ENCODE measurements at regions not wholly inside any gene's neighbourhood (a gene's known extent, or its start where the extent isn't known, plus 50 kb on each side); places are given as distances from the start of the nearest gene placed in this dataset.
A peak's percentile ranks its signal among the peaks of the same experiment; 100 is the strongest.
"Not testable (repeated sequence)": the region's sequence is repeated elsewhere in the genome, so short reads cannot be mapped to it uniquely, and the experiment has no call there.

- not testable (repeated sequence) for DNase-seq (ENCODE audit: low read depth)
Observed at GRCh38 chr1:143905214-143906179, 66.3 kb downstream of the FAM72C start.

GRCh38 chr1:143904622-143904979 is 67.2 kb downstream of the FAM72C start:
- DNase-seq (ENCODE audit: low read depth) = not testable (repeated sequence)

- DNase-seq (ENCODE audit: low read depth) = not testable (repeated sequence)
Observed at GRCh38 chr1:143903899-143904621, 67.7 kb downstream of the FAM72C start.

- not testable (repeated sequence) for DNase-seq (ENCODE audit: low read depth)
Observed at GRCh38 chr1:143896377-143896776, 75.4 kb downstream of the FAM72C start.

- peak; percentile 13 for DNase-seq (ENCODE audit: low read depth)
Observed at GRCh38 chr1:143884932-143885574, 86.7 kb downstream of the FAM72C start.

- peak; percentile 18 for DNase-seq (ENCODE audit: low read depth)
Observed at GRCh38 chr1:143884532-143884931, 87.3 kb downstream of the FAM72C start.

- not testable (repeated sequence) for DNase-seq (ENCODE audit: low read depth)
Observed at GRCh38 chr1:143879757-143880536, 91.8 kb downstream of the FAM72C start.

- DNase-seq (ENCODE audit: low read depth) = not testable (repeated sequence)
Observed at GRCh38 chr1:143875947-143876346, 95.8 kb downstream of the FAM72C start.

GRCh38 chr1:143874625-143875024 is 97.2 kb downstream of the FAM72C start:
- not testable (repeated sequence) for DNase-seq (ENCODE audit: low read depth)

GRCh38 chr1:143873650-143874049 is 98.1 kb downstream of the FAM72C start:
- not testable (repeated sequence) for DNase-seq (ENCODE audit: low read depth)

- DNase-seq (ENCODE audit: low read depth) = not testable (repeated sequence)
Observed at GRCh38 chr1:143870388-143870787, 101.4 kb downstream of the FAM72C start.

- not testable (repeated sequence) for DNase-seq (ENCODE audit: low read depth)
Observed at GRCh38 chr1:143867590-143868220, 104.1 kb downstream of the FAM72C start.

GRCh38 chr1:143863901-143864520 is 107.8 kb downstream of the FAM72C start:
- not testable (repeated sequence) for DNase-seq (ENCODE audit: low read depth)

GRCh38 chr1:143862722-143863121 is 109.1 kb downstream of the FAM72C start:
- DNase-seq (ENCODE audit: low read depth) = not testable (repeated sequence)

GRCh38 chr1:143861306-143861705 is 110.5 kb downstream of the FAM72C start:
- DNase-seq (ENCODE audit: low read depth) = not testable (repeated sequence)

GRCh38 chr1:143855867-143856266 is 115.9 kb downstream of the FAM72C start:
- not testable (repeated sequence) for DNase-seq (ENCODE audit: low read depth)

- DNase-seq (ENCODE audit: low read depth) = not testable (repeated sequence)
Observed at GRCh38 chr1:143854069-143854468, 117.7 kb downstream of the FAM72C start.

- not testable (repeated sequence) for DNase-seq (ENCODE audit: low read depth)
Observed at GRCh38 chr1:143850637-143851036, 121.1 kb downstream of the FAM72C start.

- DNase-seq (ENCODE audit: low read depth) = not testable (repeated sequence)
Observed at GRCh38 chr1:143848859-143849258, 122.9 kb downstream of the FAM72C start.

GRCh38 chr1:143845193-143845592 is 126.6 kb downstream of the FAM72C start:
- not testable (repeated sequence) for DNase-seq (ENCODE audit: low read depth)

All from stimulated activated CD8-positive, alpha-beta memory T cell treated with anti-CD3 and anti-CD28 coated beads, Interleukin-12 subunit alpha, Interleukin-12 subunit beta, amount 100 ng/mL, for 1 hour (primary cell).